ENCODE measurements at regions not wholly inside any gene's neighbourhood (a gene's known extent, or its start where the extent isn't known, plus 50 kb on each side); places are given as distances from the start of the nearest gene placed in this dataset.

GRCh38 chr2:19480673-19481072, 122.2 kb upstream of the OSR1 start:
- no peak for TF ChIP-seq FOXK2 (IDR thresholded peaks at IDR 0.05)
- TF ChIP-seq ELF4 (IDR thresholded peaks at IDR 0.05): no peak
- TF ChIP-seq FOXM1 (IDR thresholded peaks at IDR 0.05; ENCODE audit: borderline replicate concordance): no peak
- TF ChIP-seq LEF1 (IDR thresholded peaks at IDR 0.05; ENCODE audit: borderline replicate concordance): no peak
- TF ChIP-seq ARNT (IDR thresholded peaks at IDR 0.05): no peak
- no peak for TF ChIP-seq SUZ12 (IDR thresholded peaks at IDR 0.05)
- TF ChIP-seq TARDBP (IDR thresholded peaks at IDR 0.05): no peak
- no peak for TF ChIP-seq CTBP1 (IDR thresholded peaks at IDR 0.05; ENCODE audit: borderline replicate concordance)
- TF ChIP-seq NFRKB (IDR thresholded peaks at IDR 0.05): no peak
- TF ChIP-seq FOXA1 (IDR thresholded peaks at IDR 0.05): no peak
- no peak for TF ChIP-seq SP1 (IDR thresholded peaks at IDR 0.05)
- no peak for TF ChIP-seq ZNF384 (IDR thresholded peaks at IDR 0.05)
- TF ChIP-seq HDGF (IDR thresholded peaks at IDR 0.05; ENCODE audit: borderline replicate concordance): no peak
- TF ChIP-seq PKNOX1 (IDR thresholded peaks at IDR 0.05): no peak
- no peak for TF ChIP-seq L3MBTL2 (conservative IDR thresholded peaks at IDR 0.05)
- no peak for TF ChIP-seq BHLHE40 (IDR thresholded peaks at IDR 0.05; ENCODE audit: borderline replicate concordance)
- ChIA-PET POLR2A (no interaction called here), CTCF (no interaction called here)
- DNase-seq (ENCODE audit: extremely low spot score): no peak

GRCh38 chr2:19479666-19480065, 121.2 kb upstream of the OSR1 start:
- POLR2A ChIA-PET: no interaction called here
- TF ChIP-seq ARNT (IDR thresholded peaks at IDR 0.05) (no peak), BHLHE40 (IDR thresholded peaks at IDR 0.05; ENCODE audit: borderline replicate concordance) (no peak), ZNF384 (IDR thresholded peaks at IDR 0.05) (no peak), FOXM1 (IDR thresholded peaks at IDR 0.05; ENCODE audit: borderline replicate concordance) (no peak), FOXK2 (IDR thresholded peaks at IDR 0.05) (no peak), CTBP1 (IDR thresholded peaks at IDR 0.05; ENCODE audit: borderline replicate concordance) (no peak)
- CTCF ChIA-PET: no interaction called here
- no peak for DNase-seq (ENCODE audit: extremely low spot score)

- ChIA-PET POLR2A (no interaction called here), CTCF (interaction anchor here (0.7 kb wide), 1 partner anchor 9 kb away, joined by 8 read pairs; no protein-coding TSS in a partner anchor)
- DNase-seq (ENCODE audit: extremely low spot score): no peak
- TF ChIP-seq L3MBTL2 (conservative IDR thresholded peaks at IDR 0.05) (no peak), HDGF (IDR thresholded peaks at IDR 0.05; ENCODE audit: borderline replicate concordance) (no peak), ELF4 (IDR thresholded peaks at IDR 0.05) (no peak), FOXK2 (IDR thresholded peaks at IDR 0.05) (no peak), ARNT (IDR thresholded peaks at IDR 0.05) (no peak), LEF1 (IDR thresholded peaks at IDR 0.05; ENCODE audit: borderline replicate concordance) (no peak), TARDBP (IDR thresholded peaks at IDR 0.05) (no peak), NFRKB (IDR thresholded peaks at IDR 0.05) (no peak), SP1 (IDR thresholded peaks at IDR 0.05) (no peak), FOXM1 (IDR thresholded peaks at IDR 0.05; ENCODE audit: borderline replicate concordance) (no peak), ZNF384 (IDR thresholded peaks at IDR 0.05) (no peak), FOXA1 (IDR thresholded peaks at IDR 0.05) (no peak)
Observed at GRCh38 chr2:19478409-19478808, 120.0 kb upstream of the OSR1 start.

DNA sequence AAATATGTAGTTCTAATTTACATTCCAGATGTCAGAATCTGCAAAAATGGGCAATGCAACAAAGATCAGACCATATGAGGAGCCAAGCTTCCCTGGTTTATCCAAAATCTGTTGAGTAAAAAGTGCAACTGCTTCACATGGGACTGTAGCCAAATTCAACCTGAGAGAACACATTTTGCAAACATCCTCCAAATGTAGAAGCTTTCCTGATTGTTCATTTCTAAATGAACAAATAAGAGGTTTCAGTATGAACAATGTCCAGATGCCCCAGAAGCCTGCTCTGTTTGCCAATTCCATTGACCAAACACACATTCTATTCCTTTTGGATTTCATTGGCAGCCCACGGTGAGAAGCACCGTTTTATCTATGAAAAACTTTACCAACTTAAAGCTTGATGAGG, 117.9 kb upstream of the OSR1 start:
- TF ChIP-seq BHLHE40 (IDR thresholded peaks at IDR 0.05; ENCODE audit: borderline replicate concordance): no peak
- no peak for TF ChIP-seq LEF1 (IDR thresholded peaks at IDR 0.05; ENCODE audit: borderline replicate concordance)
- no peak for TF ChIP-seq FOXA1 (IDR thresholded peaks at IDR 0.05)
- POLR2A ChIA-PET: no interaction called here
- DNase-seq (ENCODE audit: extremely low spot score): no peak
- CTCF ChIA-PET: no interaction called here

- no peak for DNase-seq (ENCODE audit: extremely low spot score)
- ChIA-PET POLR2A (no interaction called here), CTCF (no interaction called here)
- TF ChIP-seq BHLHE40 (IDR thresholded peaks at IDR 0.05; ENCODE audit: borderline replicate concordance): no peak
- no peak for TF ChIP-seq ARNT (IDR thresholded peaks at IDR 0.05)
- no peak for TF ChIP-seq L3MBTL2 (conservative IDR thresholded peaks at IDR 0.05)
- no peak for TF ChIP-seq PKNOX1 (IDR thresholded peaks at IDR 0.05)
- TF ChIP-seq LEF1 (IDR thresholded peaks at IDR 0.05; ENCODE audit: borderline replicate concordance): no peak
- TF ChIP-seq SUZ12 (IDR thresholded peaks at IDR 0.05): no peak
- TF ChIP-seq ZNF384 (IDR thresholded peaks at IDR 0.05): no peak
- TF ChIP-seq FOXM1 (IDR thresholded peaks at IDR 0.05; ENCODE audit: borderline replicate concordance): no peak
- TF ChIP-seq FOXK2 (IDR thresholded peaks at IDR 0.05): no peak
- no peak for TF ChIP-seq SP1 (IDR thresholded peaks at IDR 0.05)
Observed at GRCh38 chr2:19474128-19474527, 115.7 kb upstream of the OSR1 start.

DNA sequence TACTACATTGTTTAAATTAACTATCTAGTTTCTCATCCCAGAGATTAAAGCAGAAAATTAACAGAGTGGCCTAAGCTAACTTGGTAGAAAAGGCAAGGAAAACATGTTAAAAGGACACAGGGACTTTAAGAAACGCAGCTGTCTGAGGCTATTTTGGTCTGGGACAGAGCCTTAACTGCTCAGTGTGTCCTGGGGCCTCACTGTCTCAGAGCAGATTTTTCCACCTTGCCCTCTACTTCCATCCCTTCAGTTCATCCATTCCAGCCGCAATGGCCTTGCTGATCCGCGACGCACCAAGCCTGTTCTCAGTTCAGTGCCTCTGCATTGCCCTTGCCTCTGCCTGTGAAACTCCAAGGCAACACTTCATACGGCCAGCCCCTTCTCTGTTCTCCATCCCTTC, 114.9 kb upstream of the OSR1 start:
- CTCF ChIA-PET: no interaction called here
- TF ChIP-seq ZNF384 (IDR thresholded peaks at IDR 0.05): no peak
- TF ChIP-seq HDGF (IDR thresholded peaks at IDR 0.05; ENCODE audit: borderline replicate concordance): no peak
- POLR2A ChIA-PET: no interaction called here
- DNase-seq (ENCODE audit: extremely low spot score): no peak

GRCh38 chr2:19472391-19472978, 114.1 kb upstream of the OSR1 start:
- POLR2A ChIA-PET: no interaction called here
- DNase-seq (ENCODE audit: extremely low spot score): no peak
- TF ChIP-seq NFRKB (IDR thresholded peaks at IDR 0.05): no peak
- TF ChIP-seq ELF4 (IDR thresholded peaks at IDR 0.05): no peak
- no peak for TF ChIP-seq HDGF (IDR thresholded peaks at IDR 0.05; ENCODE audit: borderline replicate concordance)
- no peak for TF ChIP-seq SP1 (IDR thresholded peaks at IDR 0.05)
- no peak for TF ChIP-seq PKNOX1 (IDR thresholded peaks at IDR 0.05)
- no peak for TF ChIP-seq SUZ12 (IDR thresholded peaks at IDR 0.05)
- CTCF ChIA-PET: no interaction called here
